ENCODE measurements at regions not wholly inside any gene's neighbourhood (a gene's known extent, or its start where the extent isn't known, plus 50 kb on each side); places are given as distances from the start of the nearest gene placed in this dataset.
"Not testable (repeated sequence)": the region's sequence is repeated elsewhere in the genome, so short reads cannot be mapped to it uniquely, and the experiment has no call there.

- Histone ChIP-seq H3K9me3 (ENCODE audit: control insufficient read depth, insufficient read depth, low read length) (no peaks in the 10 kb centered on the region), H3K27ac (ENCODE audit: low read depth, low read length) (no peak overlapping the region), H3K4me3 (ENCODE audit: low read depth, low read length) (no peak overlapping the region), H3K27me3 (ENCODE audit: control insufficient read depth, insufficient read depth, low read length) (no peaks in the 10 kb centered on the region), H3K36me3 (ENCODE audit: control insufficient read depth, insufficient read depth, low read length) (no peaks in the 10 kb centered on the region), H3K4me1 (ENCODE audit: control insufficient read depth, insufficient read depth, low read length) (no peaks in the 10 kb centered on the region)
- no peak for DNase-seq (ENCODE audit: low read depth in 4 of 6, low spot score in 6 of 6)
- 33% methylated on average over 1 of the region's 1 CpG for WGBS (ENCODE audit: insufficient coverage)
Measured at GRCh38 chr5:85428426-85428934, 1043.8 kb upstream of the EDIL3 start.

- WGBS (ENCODE audit: insufficient coverage): 78% methylated on average over 6 of the region's 7 CpGs
- DNase-seq (ENCODE audit: low read depth in 4 of 6, low spot score in 6 of 6); H3K4me3 ChIP-seq (ENCODE audit: low read depth, low read length): not testable (repeated sequence)
Measured at GRCh38 chr5:85431726-85432125, 1047.0 kb upstream of the EDIL3 start.

GRCh38 chr5:85441156-85441555 is 1056.5 kb upstream of the EDIL3 start:
- Histone ChIP-seq H3K27ac (ENCODE audit: low read depth, low read length) (no peak overlapping the region), H3K9me3 (ENCODE audit: control insufficient read depth, insufficient read depth, low read length) (no peaks in the 10 kb centered on the region), H3K4me3 (ENCODE audit: low read depth, low read length) (no peak overlapping the region), H3K36me3 (ENCODE audit: control insufficient read depth, insufficient read depth, low read length) (no peaks in the 10 kb centered on the region), H3K4me1 (ENCODE audit: control insufficient read depth, insufficient read depth, low read length) (no peaks in the 10 kb centered on the region), H3K27me3 (ENCODE audit: control insufficient read depth, insufficient read depth, low read length) (no peaks in the 10 kb centered on the region)
- DNase-seq (ENCODE audit: low read depth in 4 of 6, low spot score in 6 of 6): peak in 1 of 6 donors; percentile 2
- WGBS (ENCODE audit: insufficient coverage): 50% methylated on average over 1 of the region's 3 CpGs

More at GRCh38 chr5:85431726-85432125, 1047.0 kb upstream of the EDIL3 start:
- H3K27me3 ChIP-seq (ENCODE audit: control insufficient read depth, insufficient read depth, low read length); H3K4me1 ChIP-seq (ENCODE audit: control insufficient read depth, insufficient read depth, low read length); H3K36me3 ChIP-seq (ENCODE audit: control insufficient read depth, insufficient read depth, low read length); H3K9me3 ChIP-seq (ENCODE audit: control insufficient read depth, insufficient read depth, low read length); H3K27ac ChIP-seq (ENCODE audit: low read depth, low read length): not testable (repeated sequence)

- H3K27me3 ChIP-seq (ENCODE audit: control insufficient read depth, insufficient read depth, low read length): no peaks in the 10 kb centered on the region
- H3K4me3 ChIP-seq (ENCODE audit: low read depth, low read length): no peak overlapping the region
- H3K9me3 ChIP-seq (ENCODE audit: control insufficient read depth, insufficient read depth, low read length): no peaks in the 10 kb centered on the region
- no peak for DNase-seq (ENCODE audit: low read depth in 4 of 6, low spot score in 6 of 6)
- WGBS (ENCODE audit: insufficient coverage): no CpG with 5 or more reads among the region's 3 CpGs
- no peak overlapping the region for H3K27ac ChIP-seq (ENCODE audit: low read depth, low read length)
- H3K36me3 ChIP-seq (ENCODE audit: control insufficient read depth, insufficient read depth, low read length): no peaks in the 10 kb centered on the region
- H3K4me1 ChIP-seq (ENCODE audit: control insufficient read depth, insufficient read depth, low read length): no peaks in the 10 kb centered on the region
Measured at GRCh38 chr5:85441853-85442252, 1057.2 kb upstream of the EDIL3 start.

- Histone ChIP-seq H3K27ac (ENCODE audit: low read depth, low read length) (no peak overlapping the region), H3K27me3 (ENCODE audit: control insufficient read depth, insufficient read depth, low read length) (no peaks in the 10 kb centered on the region), H3K36me3 (ENCODE audit: control insufficient read depth, insufficient read depth, low read length) (no peaks in the 10 kb centered on the region), H3K4me1 (ENCODE audit: control insufficient read depth, insufficient read depth, low read length) (no peaks in the 10 kb centered on the region), H3K4me3 (ENCODE audit: low read depth, low read length) (no peak overlapping the region), H3K9me3 (ENCODE audit: control insufficient read depth, insufficient read depth, low read length) (no peaks in the 10 kb centered on the region)
- no peak for DNase-seq (ENCODE audit: low read depth in 4 of 6, low spot score in 6 of 6)
- WGBS (ENCODE audit: insufficient coverage): 100% methylated on average over 2 of the region's 4 CpGs
Measured at GRCh38 chr5:85452322-85453025, 1067.8 kb upstream of the EDIL3 start.

- no peak overlapping the region for H3K4me3 ChIP-seq (ENCODE audit: low read depth, low read length)
- no peaks in the 10 kb centered on the region for H3K9me3 ChIP-seq (ENCODE audit: control insufficient read depth, insufficient read depth, low read length)
- H3K27me3 ChIP-seq (ENCODE audit: control insufficient read depth, insufficient read depth, low read length): no peaks in the 10 kb centered on the region
- no peak overlapping the region for H3K27ac ChIP-seq (ENCODE audit: low read depth, low read length)
- no peak for DNase-seq (ENCODE audit: low read depth in 4 of 6, low spot score in 6 of 6)
- no peaks in the 10 kb centered on the region for H3K36me3 ChIP-seq (ENCODE audit: control insufficient read depth, insufficient read depth, low read length)
- H3K4me1 ChIP-seq (ENCODE audit: control insufficient read depth, insufficient read depth, low read length): no peaks in the 10 kb centered on the region
Measured at GRCh38 chr5:85453026-85453349, 1068.3 kb upstream of the EDIL3 start.

GRCh38 chr5:85458319-85458718 is 1073.6 kb upstream of the EDIL3 start:
- Histone ChIP-seq H3K27me3 (ENCODE audit: control insufficient read depth, insufficient read depth, low read length) (no peaks in the 10 kb centered on the region), H3K36me3 (ENCODE audit: control insufficient read depth, insufficient read depth, low read length) (no peaks in the 10 kb centered on the region), H3K4me1 (ENCODE audit: control insufficient read depth, insufficient read depth, low read length) (no peaks in the 10 kb centered on the region), H3K9me3 (ENCODE audit: control insufficient read depth, insufficient read depth, low read length) (no peaks in the 10 kb centered on the region), H3K27ac (ENCODE audit: low read depth, low read length) (no peak overlapping the region), H3K4me3 (ENCODE audit: low read depth, low read length) (no peak overlapping the region)
- DNase-seq (ENCODE audit: low read depth in 4 of 6, low spot score in 6 of 6): no peak
- 55% methylated on average over 2 of the region's 2 CpGs for WGBS (ENCODE audit: insufficient coverage)

- Histone ChIP-seq H3K36me3 (ENCODE audit: control insufficient read depth, insufficient read depth, low read length) (no peaks in the 10 kb centered on the region), H3K27me3 (ENCODE audit: control insufficient read depth, insufficient read depth, low read length) (no peaks in the 10 kb centered on the region), H3K9me3 (ENCODE audit: control insufficient read depth, insufficient read depth, low read length) (no peaks in the 10 kb centered on the region), H3K4me1 (ENCODE audit: control insufficient read depth, insufficient read depth, low read length) (no peaks in the 10 kb centered on the region), H3K4me3 (ENCODE audit: low read depth, low read length) (no peak overlapping the region), H3K27ac (ENCODE audit: low read depth, low read length) (no peak overlapping the region)
- no peak for DNase-seq (ENCODE audit: low read depth in 4 of 6, low spot score in 6 of 6)
- WGBS (ENCODE audit: insufficient coverage): no CpG with 5 or more reads among the region's 1 CpG
Measured at GRCh38 chr5:85462957-85463356, 1078.3 kb upstream of the EDIL3 start.

- no peak overlapping the region for H3K27ac ChIP-seq (ENCODE audit: low read depth, low read length)
- no peaks in the 10 kb centered on the region for H3K4me1 ChIP-seq (ENCODE audit: control insufficient read depth, insufficient read depth, low read length)
- H3K9me3 ChIP-seq (ENCODE audit: control insufficient read depth, insufficient read depth, low read length): peaks cover 1% of the 10 kb centered on the region
- no peak overlapping the region for H3K4me3 ChIP-seq (ENCODE audit: low read depth, low read length)
- no peaks in the 10 kb centered on the region for H3K36me3 ChIP-seq (ENCODE audit: control insufficient read depth, insufficient read depth, low read length)
- no peaks in the 10 kb centered on the region for H3K27me3 ChIP-seq (ENCODE audit: control insufficient read depth, insufficient read depth, low read length)
- DNase-seq (ENCODE audit: low read depth in 4 of 6, low spot score in 6 of 6): no peak
- WGBS (ENCODE audit: insufficient coverage): 83% methylated on average over 1 of the region's 1 CpG
Measured at GRCh38 chr5:85466423-85466822, 1081.7 kb upstream of the EDIL3 start.

GRCh38 chr5:85472749-85473148 is 1088.1 kb upstream of the EDIL3 start:
- H3K4me3 ChIP-seq (ENCODE audit: low read depth, low read length): no peak overlapping the region
- H3K4me1 ChIP-seq (ENCODE audit: control insufficient read depth, insufficient read depth, low read length): no peaks in the 10 kb centered on the region
- no peaks in the 10 kb centered on the region for H3K36me3 ChIP-seq (ENCODE audit: control insufficient read depth, insufficient read depth, low read length)
- no peak for DNase-seq (ENCODE audit: low read depth in 4 of 6, low spot score in 6 of 6)
- H3K27ac ChIP-seq (ENCODE audit: low read depth, low read length): no peak overlapping the region
- H3K27me3 ChIP-seq (ENCODE audit: control insufficient read depth, insufficient read depth, low read length): no peaks in the 10 kb centered on the region
- H3K9me3 ChIP-seq (ENCODE audit: control insufficient read depth, insufficient read depth, low read length): peaks cover 1% of the 10 kb centered on the region

Data from spinal cord (tissue), 9 donors.